ENCODE measurements at regions not wholly inside any gene's neighbourhood (a gene's known extent, or its start where the extent isn't known, plus 50 kb on each side); places are given as distances from the start of the nearest gene placed in this dataset.

- TF ChIP-seq CTCF (IDR thresholded peaks at IDR 0.05) (no peak), EZH2phosphoT487 (IDR thresholded peaks at IDR 0.05) (no peak), EZH2 (IDR thresholded peaks at IDR 0.05) (no peak)
Measured at GRCh38 chrX:10023821-10024220, 56.7 kb downstream of the CLDN34 start.
